Testis (tissue), 2 donors: ENCODE measurements at regions not wholly inside any gene's neighbourhood (a gene's known extent, or its start where the extent isn't known, plus 50 kb on each side); places are given as distances from the start of the nearest gene placed in this dataset.

Experiments used
- DNase-seq: peaks from one replicate; pipeline ENCODE4 v3.0.0-alpha.2; 2019
- H3K27ac ChIP-seq, 2 donors: fragments of 200-600 bp; sonication (generic); one replicate each; pipeline ENCODE4 v1.5.1; 2019
- H3K27me3 ChIP-seq: fragments of 200-600 bp; sonication (generic); one replicate; pipeline ENCODE4 v1.5.1; 2019
- H3K36me3 ChIP-seq: fragments of 200-600 bp; sonication (generic); one replicate; pipeline ENCODE4 v1.5.1; 2017; ENCODE audit warnings: low read depth; ENCODE audit errors: missing control alignments
- H3K4me1 ChIP-seq: fragments of 200-600 bp; sonication (generic); one replicate; pipeline ENCODE4 v1.5.1; 2019
- H3K4me3 ChIP-seq, 2 donors: fragments of 200-600 bp; sonication (generic); one replicate each; pipeline ENCODE4 v1.5.1; 2017 to 2019
- H3K9me3 ChIP-seq: fragments of 200-600 bp; sonication (generic); one replicate; pipeline ENCODE4 v1.5.1; 2017
- CTCF ChIP-seq, 3 experiments: fragments of 450-650 bp in 2 of 3; fragments of 200-600 bp in 1 of 3; sonication (generic) in 1 of 3; IDR thresholded peaks; one replicate each; pipeline ENCODE4 v1.5.1; 2016 to 2019; ENCODE audit warnings: antibody characterized with exemption in 3 of 3, mild to moderate bottlenecking in 2 of 3, moderate library complexity in 1 of 3
- POLR2A ChIP-seq: fragments of 450-650 bp; IDR thresholded peaks from one replicate; pipeline ENCODE4 v1.6.1; 2017; ENCODE audit warnings: antibody characterized with exemption, mild to moderate bottlenecking, moderate library complexity
- WGBS, 2 donors: methylation state at CpG; one replicate each; pipeline ENCODE4 v1.1.5; 2018; 5-methylcytosine and 5-hydroxymethylcytosine counted together
- intact Hi-C: fragments of 100-400 bp; cut with DNase I; formaldehyde crosslinking; loops from one replicate; pipeline ENCODE4 v1.15.1; 2023; ENCODE audit warnings: low total_unique reads

DNA sequence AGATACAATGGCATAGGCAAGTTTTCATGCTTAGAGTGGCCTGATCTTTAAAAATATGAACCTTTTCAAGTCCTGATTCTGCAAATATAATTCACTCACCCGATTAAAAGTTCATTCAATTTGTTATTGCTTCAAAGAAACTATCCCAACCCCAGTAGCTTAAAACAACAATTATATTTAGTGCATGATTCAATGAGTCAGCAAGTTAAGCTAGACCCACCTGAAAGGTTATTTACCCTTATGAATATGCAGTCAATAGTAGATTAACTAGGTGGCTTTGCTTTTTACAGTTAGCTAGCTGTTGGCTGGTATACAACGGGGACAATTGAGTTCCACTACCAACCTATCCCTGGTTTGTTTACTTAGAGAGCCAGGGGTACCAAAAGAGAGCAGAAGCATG is 95.6 kb upstream of the ANKEF1 start:
- intact Hi-C loops = no loop called here
- Histone ChIP-seq H3K36me3 (no peaks in the 10 kb centered on the region), H3K27me3 (no peaks in the 10 kb centered on the region), H3K4me1 (no peaks in the 10 kb centered on the region), H3K9me3 (no peaks in the 10 kb centered on the region), H3K4me3 (no peak overlapping the region), H3K27ac (no peak overlapping the region)
- TF ChIP-seq CTCF (IDR thresholded peaks at IDR 0.05) (no peak), POLR2A (no peak)
- DNase-seq = no peak
- 74 to 90% methylated on average over 2 of the region's 2 CpGs for WGBS, 2 donors

GRCh38 chr20:9935285-9935684 is 96.4 kb upstream of the PAK5 start:
- intact Hi-C loops = no loop called here
- H3K27me3 ChIP-seq = no peaks in the 10 kb centered on the region
- H3K4me3 ChIP-seq = no peak overlapping the region
- no peaks in the 10 kb centered on the region for H3K9me3 ChIP-seq
- no peak for DNase-seq
- TF ChIP-seq CTCF (IDR thresholded peaks at IDR 0.05) = no peak
- TF ChIP-seq POLR2A = no peak
- H3K4me1 ChIP-seq = no peaks in the 10 kb centered on the region
- H3K36me3 ChIP-seq = no peaks in the 10 kb centered on the region
- H3K27ac ChIP-seq = no peak overlapping the region

- H3K27me3 ChIP-seq = no peaks in the 10 kb centered on the region
- no peaks in the 10 kb centered on the region for H3K9me3 ChIP-seq
- DNase-seq = no peak
- no peaks in the 10 kb centered on the region for H3K36me3 ChIP-seq
- no peak overlapping the region for H3K4me3 ChIP-seq
- intact Hi-C loops = no loop called here
- TF ChIP-seq CTCF (IDR thresholded peaks at IDR 0.05) (no peak), POLR2A (no peak)
- 91 to 92% methylated on average over 4 of the region's 4 CpGs for WGBS, 2 donors
- no peak overlapping the region for H3K27ac ChIP-seq
- no peaks in the 10 kb centered on the region for H3K4me1 ChIP-seq
These were observed 91.3 kb upstream of the PAK5 start for GRCh38 chr20:9930142-9930541.

DNA sequence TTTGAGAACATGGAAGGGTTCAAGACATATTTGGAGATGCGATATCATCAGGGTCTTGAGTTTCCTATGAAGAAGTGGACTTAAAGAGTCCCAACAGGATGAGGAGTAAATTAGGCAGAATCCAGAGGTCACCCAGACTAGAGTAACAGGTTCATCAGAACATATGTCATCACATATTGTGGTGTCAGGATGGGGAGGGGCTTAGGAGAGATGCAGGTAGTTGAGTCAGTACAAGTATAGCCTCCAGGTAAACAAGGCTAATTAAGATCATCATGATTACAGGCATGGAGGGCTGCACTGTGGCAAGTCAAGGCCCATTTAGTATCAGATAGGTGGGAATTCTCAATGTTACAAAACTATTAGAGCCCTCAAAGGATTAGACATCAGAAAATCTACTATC is 90.1 kb upstream of the PAK5 start:
- Histone ChIP-seq H3K27ac (no peak overlapping the region), H3K4me1 (no peaks in the 10 kb centered on the region), H3K27me3 (no peaks in the 10 kb centered on the region), H3K9me3 (no peaks in the 10 kb centered on the region), H3K4me3 (no peak overlapping the region), H3K36me3 (no peaks in the 10 kb centered on the region)
- no peak for DNase-seq
- WGBS, 2 donors = 94 to 96% methylated on average over 1 of the region's 1 CpG
- intact Hi-C loops = no loop called here
- TF ChIP-seq POLR2A (no peak), CTCF (IDR thresholded peaks at IDR 0.05) (no peak)

DNA sequence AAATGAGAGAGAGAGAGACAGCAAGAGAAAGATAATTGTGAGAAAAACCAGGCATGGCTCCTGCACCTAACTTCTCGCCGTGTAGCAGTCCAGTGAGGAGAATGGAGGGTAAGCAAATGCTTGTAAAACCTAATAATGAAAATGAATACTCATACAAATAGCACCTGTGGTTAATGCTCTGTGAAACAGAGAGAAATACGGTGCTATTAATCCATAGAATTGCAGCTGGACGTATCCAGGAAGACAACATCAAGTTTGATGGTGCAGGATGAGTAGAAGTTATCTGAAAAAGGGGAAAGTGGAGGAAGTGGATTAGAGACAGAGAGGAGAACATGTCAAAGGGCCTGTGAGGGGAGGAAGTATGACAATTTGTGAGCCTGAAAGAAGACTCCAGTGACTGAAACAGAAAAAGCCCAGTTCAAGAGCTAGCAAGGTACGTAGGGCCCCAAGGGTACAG is 89.4 kb upstream of the PAK5 start:
- intact Hi-C loops = no loop called here
- TF ChIP-seq POLR2A = no peak
- TF ChIP-seq CTCF (IDR thresholded peaks at IDR 0.05) = no peak
- no peaks in the 10 kb centered on the region for H3K4me1 ChIP-seq
- H3K36me3 ChIP-seq = no peaks in the 10 kb centered on the region
- no peak for DNase-seq
- no peaks in the 10 kb centered on the region for H3K27me3 ChIP-seq
- no peaks in the 10 kb centered on the region for H3K9me3 ChIP-seq
- 48 to 59% methylated on average over 5 of the region's 5 CpGs for WGBS, 2 donors
- H3K27ac ChIP-seq = no peak overlapping the region
- H3K4me3 ChIP-seq = no peak overlapping the region
